ENCODE measurements at regions not wholly inside any gene's neighbourhood (a gene's known extent, or its start where the extent isn't known, plus 50 kb on each side); places are given as distances from the start of the nearest gene placed in this dataset.

GRCh38 chr5:18876565-18876964, 1111.4 kb downstream of the CDH18 start:
- no peak overlapping the region for H2AFZ ChIP-seq (ENCODE audit: low read length)
- no peak overlapping the region for H3K4me2 ChIP-seq (ENCODE audit: low read depth, low read length)
- ChIA-PET CTCF (ENCODE audit: low intra/inter-chr PET ratio, low total read pairs) (no interaction called here), POLR2A (no interaction called here)
- no peak for FAIRE-seq
- ATAC-seq: no peak
- WGBS (ENCODE audit: low lambda C conversion rate): 36% methylated on average over 1 of the region's 1 CpG
- H3K79me2 ChIP-seq (ENCODE audit: insufficient read depth, low read length): no peaks in the 10 kb centered on the region
- H4K20me1 ChIP-seq (ENCODE audit: insufficient read depth, low read length): no peaks in the 10 kb centered on the region
- no peak overlapping the region for H3K27ac ChIP-seq (ENCODE audit: extremely low read length, insufficient read depth, low read length)
- H3K27me3 ChIP-seq (ENCODE audit: control insufficient read depth in 1 of 2, insufficient read depth in 2 of 2, low read length in 2 of 2): no peaks in the 10 kb centered on the region
- intact Hi-C loops (cut with micrococcal nuclease; ENCODE audit: unreplicated experiment): no loop called here
- H3K4me1 ChIP-seq (ENCODE audit: insufficient read depth, low read length): no peaks in the 10 kb centered on the region
- no TSS peak for BruUV-seq (replicated peaks)
- no peaks in the 10 kb centered on the region for H3K36me3 ChIP-seq (replicated peaks in 1 of 2; ENCODE audit: control insufficient read depth in 1 of 2, insufficient read depth in 2 of 2, low read length in 2 of 2)
- no peak for DNase-seq (ENCODE audit: low spot score)
- H3K9ac ChIP-seq (ENCODE audit: insufficient read depth, low read depth, low read length): no peak overlapping the region
- in situ Hi-C loops (cut with HindIII; ENCODE audit: extremely low pct_ligation_motif_present, low pct_unique_long_range_greater_than_20kb): no loop called here
- no peak for TF ChIP-seq ZNF337 (CRISPR knock-in tag; IDR thresholded peaks at IDR 0.05; ENCODE audit: borderline replicate concordance, low read depth)
- no peak for TF ChIP-seq ZNF580 (CRISPR knock-in tag; IDR thresholded peaks at IDR 0.05; ENCODE audit: borderline replicate concordance, low read depth)
- no peak for TF ChIP-seq TOE1 (CRISPR knock-in tag; IDR thresholded peaks at IDR 0.05)
- TF ChIP-seq HINFP (CRISPR knock-in tag; IDR thresholded peaks at IDR 0.05; ENCODE audit: low read depth): no peak
- no peak for TF ChIP-seq MAX (IDR thresholded peaks at IDR 0.05)
- no peak for TF ChIP-seq SNAPC4 (CRISPR knock-in tag; IDR thresholded peaks at IDR 0.05)
- no peak for TF ChIP-seq ZNF839 (CRISPR knock-in tag; IDR thresholded peaks at IDR 0.05; ENCODE audit: borderline replicate concordance)
- H3K9me3 ChIP-seq (ENCODE audit: low read length): peaks cover 52% of the 10 kb centered on the region
- H3K4me3 ChIP-seq (replicated peaks in 1 of 3; ENCODE audit: insufficient read depth in 1 of 3, low read depth in 2 of 3, low read length in 3 of 3): no peak overlapping the region

All from HepG2 (cell line).